ENCODE measurements at regions not wholly inside any gene's neighbourhood (a gene's known extent, or its start where the extent isn't known, plus 50 kb on each side); places are given as distances from the start of the nearest gene placed in this dataset.

DNA sequence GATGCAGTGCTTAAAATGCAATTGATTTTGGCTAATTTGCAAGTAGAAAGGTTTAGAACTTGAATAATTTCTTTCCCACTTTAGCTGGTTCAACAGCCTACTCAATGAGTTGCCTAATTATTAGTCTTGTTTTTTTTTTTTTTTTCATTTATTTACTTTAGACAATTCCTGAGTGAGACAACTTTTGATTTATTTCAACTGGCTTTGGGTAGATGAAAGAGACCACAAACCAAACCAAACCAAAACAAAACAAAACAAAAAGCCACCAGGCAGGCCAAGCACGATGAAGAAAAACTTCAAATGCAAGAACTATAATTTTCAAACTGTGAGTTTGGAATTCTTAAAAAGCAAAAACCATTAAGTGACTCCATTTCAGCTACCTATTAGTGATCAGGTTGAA is 469.9 kb downstream of the GBE1 start:
- TF ChIP-seq, protein P1, sequence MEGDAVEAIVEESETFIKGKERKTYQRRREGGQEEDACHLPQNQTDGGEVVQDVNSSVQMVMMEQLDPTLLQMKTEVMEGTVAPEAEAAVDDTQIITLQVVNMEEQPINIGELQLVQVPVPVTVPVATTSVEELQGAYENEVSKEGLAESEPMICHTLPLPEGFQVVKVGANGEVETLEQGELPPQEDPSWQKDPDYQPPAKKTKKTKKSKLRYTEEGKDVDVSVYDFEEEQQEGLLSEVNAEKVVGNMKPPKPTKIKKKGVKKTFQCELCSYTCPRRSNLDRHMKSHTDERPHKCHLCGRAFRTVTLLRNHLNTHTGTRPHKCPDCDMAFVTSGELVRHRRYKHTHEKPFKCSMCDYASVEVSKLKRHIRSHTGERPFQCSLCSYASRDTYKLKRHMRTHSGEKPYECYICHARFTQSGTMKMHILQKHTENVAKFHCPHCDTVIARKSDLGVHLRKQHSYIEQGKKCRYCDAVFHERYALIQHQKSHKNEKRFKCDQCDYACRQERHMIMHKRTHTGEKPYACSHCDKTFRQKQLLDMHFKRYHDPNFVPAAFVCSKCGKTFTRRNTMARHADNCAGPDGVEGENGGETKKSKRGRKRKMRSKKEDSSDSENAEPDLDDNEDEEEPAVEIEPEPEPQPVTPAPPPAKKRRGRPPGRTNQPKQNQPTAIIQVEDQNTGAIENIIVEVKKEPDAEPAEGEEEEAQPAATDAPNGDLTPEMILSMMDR (IDR thresholded peaks at IDR 0.05): no peak
- TF ChIP-seq GATA3 (IDR thresholded peaks at IDR 0.05; ENCODE audit: borderline replicate concordance) (no peak), EP300 (IDR thresholded peaks at IDR 0.05) (no peak), RNF2 (IDR thresholded peaks at IDR 0.05; ENCODE audit: borderline replicate concordance, low read depth) (no peak), POLR2A (IDR thresholded peaks at IDR 0.05; ENCODE audit: low read length) (no peak), RAD21 (conservative IDR thresholded peaks at IDR 0.05 in 1 of 2, IDR thresholded peaks at IDR 0.05 in 1 of 2) (no peak)

Measured in A549 (cell line).